ENCODE measurements at regions not wholly inside any gene's neighbourhood (a gene's known extent, or its start where the extent isn't known, plus 50 kb on each side); places are given as distances from the start of the nearest gene placed in this dataset.

DNA sequence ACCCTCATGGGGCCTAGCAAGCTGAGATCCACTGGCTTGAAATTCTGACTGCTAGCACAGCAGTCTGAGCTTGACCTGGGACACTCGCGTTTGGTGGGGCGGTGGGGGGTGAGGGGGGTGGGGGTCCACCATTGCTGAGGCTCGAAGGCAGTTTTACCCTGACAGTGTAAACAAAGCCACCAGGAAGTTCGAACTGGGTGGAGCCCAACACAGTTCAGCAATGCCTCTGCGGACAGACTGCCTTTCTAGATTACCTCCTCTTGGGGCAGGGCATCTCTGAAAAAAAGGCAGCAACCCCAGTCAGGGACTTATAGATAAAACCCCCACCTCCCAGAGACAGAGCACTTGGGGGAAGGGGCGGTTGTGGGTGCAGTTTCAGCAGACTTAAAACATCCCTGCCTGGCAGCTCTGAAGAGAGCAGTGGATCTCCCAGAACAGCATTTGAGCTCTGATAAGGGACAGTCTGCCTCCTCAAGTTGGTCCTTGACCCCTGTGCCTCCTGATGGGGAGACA lies 149.7 kb upstream of the TANK start:
- DNase-seq, result no peak
- no peaks in the 10 kb centered on the region for H3K27me3 ChIP-seq (ENCODE audit: insufficient read depth)
- no peaks in the 10 kb centered on the region for H3K9me3 ChIP-seq
- ChIA-PET POLR2A (interaction anchor here (1.2 kb wide), 1 partner anchor 217 kb away, joined by 4 read pairs; no protein-coding TSS in a partner anchor), CTCF (no interaction called here)
- no peak overlapping the region for H3K27ac ChIP-seq (ENCODE audit: low read depth in 2 of 2, low read length in 1 of 2)
- H3K9me2 ChIP-seq, result no peaks in the 10 kb centered on the region
- H4K20me1 ChIP-seq (ENCODE audit: insufficient read depth), result no peaks in the 10 kb centered on the region
- no peak overlapping the region for H3K9ac ChIP-seq
- H3F3A ChIP-seq (replicated peaks; ENCODE audit: insufficient read depth), result no peaks in the 10 kb centered on the region
- H3K79me2 ChIP-seq (ENCODE audit: insufficient read depth), result no peaks in the 10 kb centered on the region
- no peak overlapping the region for H2AFZ ChIP-seq (ENCODE audit: low read depth)
- H3K4me1 ChIP-seq (ENCODE audit: control insufficient read depth in 1 of 2, insufficient read depth in 2 of 2, low read depth in 1 of 2, low read length in 1 of 2), result no peaks in the 10 kb centered on the region
- no peak overlapping the region for H3K4me2 ChIP-seq
- WGBS (ENCODE audit: low lambda C conversion rate), result 68% methylated on average over 6 of the region's 7 CpGs
- no peak overlapping the region for H3K4me3 ChIP-seq (ENCODE audit: low read depth in 2 of 2, low read length in 1 of 2)
- no peak for TF ChIP-seq FOSL2 (IDR thresholded peaks at IDR 0.05; ENCODE audit: borderline replicate concordance, low read depth)
- TF ChIP-seq EZH2phosphoT487 (IDR thresholded peaks at IDR 0.05; ENCODE audit: borderline replicate concordance, low read depth), result no peak
- no peak for TF ChIP-seq FOXJ3 (CRISPR knock-in tag; IDR thresholded peaks at IDR 0.05)
- TF ChIP-seq, protein P1, sequence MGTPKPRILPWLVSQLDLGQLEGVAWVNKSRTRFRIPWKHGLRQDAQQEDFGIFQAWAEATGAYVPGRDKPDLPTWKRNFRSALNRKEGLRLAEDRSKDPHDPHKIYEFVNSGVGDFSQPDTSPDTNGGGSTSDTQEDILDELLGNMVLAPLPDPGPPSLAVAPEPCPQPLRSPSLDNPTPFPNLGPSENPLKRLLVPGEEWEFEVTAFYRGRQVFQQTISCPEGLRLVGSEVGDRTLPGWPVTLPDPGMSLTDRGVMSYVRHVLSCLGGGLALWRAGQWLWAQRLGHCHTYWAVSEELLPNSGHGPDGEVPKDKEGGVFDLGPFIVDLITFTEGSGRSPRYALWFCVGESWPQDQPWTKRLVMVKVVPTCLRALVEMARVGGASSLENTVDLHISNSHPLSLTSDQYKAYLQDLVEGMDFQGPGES (IDR thresholded peaks at IDR 0.05; ENCODE audit: low read depth, low read length), result no peak
- TF ChIP-seq RFX5 (IDR thresholded peaks at IDR 0.05; ENCODE audit: low read length), result no peak
- TF ChIP-seq POLR2AphosphoS5 (IDR thresholded peaks at IDR 0.05; ENCODE audit: low read depth, low read length), result no peak
- no peak for TF ChIP-seq MXI1 (IDR thresholded peaks at IDR 0.05; ENCODE audit: low read depth, low read length)
- TF ChIP-seq TEAD4 (IDR thresholded peaks at IDR 0.05; ENCODE audit: borderline replicate concordance, insufficient read depth), result no peak
- no peak for TF ChIP-seq SMC3 (IDR thresholded peaks at IDR 0.05; ENCODE audit: low read depth, low read length)
- no peak for TF ChIP-seq NFIC (IDR thresholded peaks at IDR 0.05; ENCODE audit: borderline replicate concordance)
- TF ChIP-seq TAF1 (IDR thresholded peaks at IDR 0.05; ENCODE audit: borderline replicate concordance, low read depth, low read length), result no peak
- TF ChIP-seq, protein P2, sequence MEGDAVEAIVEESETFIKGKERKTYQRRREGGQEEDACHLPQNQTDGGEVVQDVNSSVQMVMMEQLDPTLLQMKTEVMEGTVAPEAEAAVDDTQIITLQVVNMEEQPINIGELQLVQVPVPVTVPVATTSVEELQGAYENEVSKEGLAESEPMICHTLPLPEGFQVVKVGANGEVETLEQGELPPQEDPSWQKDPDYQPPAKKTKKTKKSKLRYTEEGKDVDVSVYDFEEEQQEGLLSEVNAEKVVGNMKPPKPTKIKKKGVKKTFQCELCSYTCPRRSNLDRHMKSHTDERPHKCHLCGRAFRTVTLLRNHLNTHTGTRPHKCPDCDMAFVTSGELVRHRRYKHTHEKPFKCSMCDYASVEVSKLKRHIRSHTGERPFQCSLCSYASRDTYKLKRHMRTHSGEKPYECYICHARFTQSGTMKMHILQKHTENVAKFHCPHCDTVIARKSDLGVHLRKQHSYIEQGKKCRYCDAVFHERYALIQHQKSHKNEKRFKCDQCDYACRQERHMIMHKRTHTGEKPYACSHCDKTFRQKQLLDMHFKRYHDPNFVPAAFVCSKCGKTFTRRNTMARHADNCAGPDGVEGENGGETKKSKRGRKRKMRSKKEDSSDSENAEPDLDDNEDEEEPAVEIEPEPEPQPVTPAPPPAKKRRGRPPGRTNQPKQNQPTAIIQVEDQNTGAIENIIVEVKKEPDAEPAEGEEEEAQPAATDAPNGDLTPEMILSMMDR (IDR thresholded peaks at IDR 0.05), result no peak
- H3K36me3 ChIP-seq (replicated peaks in 1 of 2; ENCODE audit: control insufficient read depth in 1 of 2, insufficient read depth in 2 of 2, low read length in 1 of 2), result no peaks in the 10 kb centered on the region

DNA sequence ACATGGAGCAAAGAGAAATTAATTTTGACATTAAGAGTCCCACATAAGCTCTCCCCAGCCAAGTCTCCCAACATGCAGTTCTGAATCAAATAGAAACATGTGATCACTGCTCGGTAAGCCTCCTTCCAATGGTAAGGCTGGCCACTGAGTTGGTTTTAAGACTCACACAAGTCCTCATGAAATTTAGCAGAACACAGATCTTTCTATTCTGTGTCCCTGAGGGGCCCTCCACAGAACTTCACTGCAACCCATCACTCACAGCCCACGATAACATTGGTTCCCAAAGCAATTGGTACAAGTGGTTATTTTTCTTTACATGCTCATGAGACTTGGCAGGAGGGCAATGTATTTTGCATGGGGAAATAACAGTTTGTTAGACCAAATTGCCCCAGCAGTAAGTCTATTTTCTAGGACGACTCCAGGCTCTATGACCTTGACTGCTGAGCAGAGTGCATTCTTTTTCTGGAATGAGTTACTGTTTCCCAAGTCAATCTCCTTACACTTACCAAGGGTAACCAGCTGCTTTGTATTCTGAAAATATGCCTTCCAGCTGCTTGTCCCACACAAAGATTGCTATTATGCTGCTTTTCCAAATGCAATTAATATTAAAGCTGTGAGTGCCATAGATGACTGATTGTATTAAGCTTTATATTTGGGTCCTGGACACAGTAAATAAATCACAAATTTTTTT lies 142.3 kb upstream of the TANK start:
- H3F3A ChIP-seq (replicated peaks; ENCODE audit: insufficient read depth), result no peaks in the 10 kb centered on the region
- H3K27me3 ChIP-seq (ENCODE audit: insufficient read depth), result no peaks in the 10 kb centered on the region
- POLR2A ChIA-PET, result no interaction called here
- H3K9me2 ChIP-seq, result no peaks in the 10 kb centered on the region
- no peak overlapping the region for H3K4me2 ChIP-seq
- H3K4me3 ChIP-seq (ENCODE audit: low read depth in 2 of 2, low read length in 1 of 2), result no peak overlapping the region
- no peaks in the 10 kb centered on the region for H3K9me3 ChIP-seq
- TF ChIP-seq EZH2phosphoT487 (IDR thresholded peaks at IDR 0.05; ENCODE audit: borderline replicate concordance, low read depth), result no peak
- TF ChIP-seq FOXJ3 (CRISPR knock-in tag; IDR thresholded peaks at IDR 0.05), result no peak
- TF ChIP-seq, protein P3, sequence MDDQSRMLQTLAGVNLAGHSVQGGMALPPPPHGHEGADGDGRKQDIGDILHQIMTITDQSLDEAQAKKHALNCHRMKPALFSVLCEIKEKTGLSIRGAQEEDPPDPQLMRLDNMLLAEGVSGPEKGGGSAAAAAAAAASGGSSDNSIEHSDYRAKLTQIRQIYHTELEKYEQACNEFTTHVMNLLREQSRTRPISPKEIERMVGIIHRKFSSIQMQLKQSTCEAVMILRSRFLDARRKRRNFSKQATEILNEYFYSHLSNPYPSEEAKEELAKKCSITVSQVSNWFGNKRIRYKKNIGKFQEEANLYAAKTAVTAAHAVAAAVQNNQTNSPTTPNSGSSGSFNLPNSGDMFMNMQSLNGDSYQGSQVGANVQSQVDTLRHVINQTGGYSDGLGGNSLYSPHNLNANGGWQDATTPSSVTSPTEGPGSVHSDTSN (IDR thresholded peaks at IDR 0.05), result no peak
- TF ChIP-seq EP300 (IDR thresholded peaks at IDR 0.05; ENCODE audit: borderline replicate concordance in 1 of 2, low read depth in 1 of 2, low read length in 1 of 2), result no peak
- no peaks in the 10 kb centered on the region for H3K36me3 ChIP-seq (replicated peaks in 1 of 2; ENCODE audit: control insufficient read depth in 1 of 2, insufficient read depth in 2 of 2, low read length in 1 of 2)
- no peaks in the 10 kb centered on the region for H4K20me1 ChIP-seq (ENCODE audit: insufficient read depth)
- 88% methylated on average over 3 of the region's 3 CpGs for WGBS (ENCODE audit: low lambda C conversion rate)
- H2AFZ ChIP-seq (ENCODE audit: low read depth), result no peak overlapping the region
- H3K79me2 ChIP-seq (ENCODE audit: insufficient read depth), result no peaks in the 10 kb centered on the region
- no peak for DNase-seq
- H3K9ac ChIP-seq, result no peak overlapping the region
- no peak overlapping the region for H3K27ac ChIP-seq (ENCODE audit: low read depth in 2 of 2, low read length in 1 of 2)
- no peaks in the 10 kb centered on the region for H3K4me1 ChIP-seq (ENCODE audit: control insufficient read depth in 1 of 2, insufficient read depth in 2 of 2, low read depth in 1 of 2, low read length in 1 of 2)
- CTCF ChIA-PET, result no interaction called here

Measured in SK-N-SH (cell line).